Activated CD4-positive, alpha-beta T cell treated with anti-CD3 and anti-CD28 coated beads, Interleukin-2, amount 10 ng/mL, durations not matched to agents 7 days and 5 days (primary cell): ENCODE measurements at regions not wholly inside any gene's neighbourhood (a gene's known extent, or its start where the extent isn't known, plus 50 kb on each side); places are given as distances from the start of the nearest gene placed in this dataset.
"Not testable (repeated sequence)": the region's sequence is repeated elsewhere in the genome, so short reads cannot be mapped to it uniquely, and the experiment has no call there.

Experiments used
- CTCF ChIA-PET: fragments of 350-600 bp; sonication (Branson Sonifier 250); formaldehyde crosslinking; loops from one replicate; lab custom pipeline; 2021; ENCODE audit warnings: antibody characterized with exemption; lab: Charles Lee
- POLR2A ChIA-PET: fragments of 350-600 bp; sonication (Branson Sonifier 250); formaldehyde crosslinking; loops from one replicate; lab custom pipeline; 2021; ENCODE audit warnings: antibody characterized with exemption; lab: Charles Lee
- DNase-seq: peaks from one replicate; pipeline ENCODE4 v3.0.0-alpha.2; 2020
- H3K27ac Mint-ChIP-seq: one replicate; pipeline ENCODE4 v1.8.0; 2021; ENCODE audit warnings: mild to moderate bottlenecking, moderate library complexity, mixed read lengths
- H3K27me3 Mint-ChIP-seq: one replicate; pipeline ENCODE4 v1.8.0; 2021; ENCODE audit warnings: mixed read lengths
- H3K36me3 Mint-ChIP-seq: one replicate; pipeline ENCODE4 v1.8.0; 2021; ENCODE audit warnings: low read depth, mixed read lengths
- H3K4me1 Mint-ChIP-seq: one replicate; pipeline ENCODE4 v1.8.0; 2021; ENCODE audit warnings: mixed read lengths
- H3K4me3 Mint-ChIP-seq: one replicate; pipeline ENCODE4 v1.8.0; 2021; ENCODE audit warnings: mild to moderate bottlenecking, moderate library complexity, mixed read lengths
- H3K9me3 Mint-ChIP-seq: one replicate; pipeline ENCODE4 v1.8.0; 2021; ENCODE audit warnings: mixed read lengths

GRCh38 chr15:79769933-79770759 lies 126.7 kb downstream of the MTHFS start:
- Mint-ChIP-seq H3K27me3 (peaks cover 2% of the 10 kb centered on the region), H3K4me1 (no peaks in the 10 kb centered on the region), H3K27ac (no peak overlapping the region), H3K4me3 (no peak overlapping the region), H3K9me3 (no peaks in the 10 kb centered on the region), H3K36me3 (no peaks in the 10 kb centered on the region)
- DNase-seq, result no peak
- CTCF ChIA-PET, result no interaction called here
- POLR2A ChIA-PET, result no interaction called here

GRCh38 chr15:79773128-79773527 lies 123.7 kb downstream of the MTHFS start:
- no peak overlapping the region for H3K4me3 Mint-ChIP-seq
- CTCF ChIA-PET, result no interaction called here
- POLR2A ChIA-PET, result no interaction called here
- H3K27me3 Mint-ChIP-seq, result peaks cover 2% of the 10 kb centered on the region
- no peaks in the 10 kb centered on the region for H3K36me3 Mint-ChIP-seq
- H3K4me1 Mint-ChIP-seq, result no peaks in the 10 kb centered on the region
- no peak for DNase-seq
- no peaks in the 10 kb centered on the region for H3K9me3 Mint-ChIP-seq
- no peak overlapping the region for H3K27ac Mint-ChIP-seq

GRCh38 chr15:79775821-79776220 lies 121.0 kb downstream of the MTHFS start:
- H3K36me3 Mint-ChIP-seq, result no peaks in the 10 kb centered on the region
- no peak overlapping the region for H3K4me3 Mint-ChIP-seq
- H3K27ac Mint-ChIP-seq, result no peak overlapping the region
- peaks cover 4% of the 10 kb centered on the region for H3K4me1 Mint-ChIP-seq
- no peaks in the 10 kb centered on the region for H3K9me3 Mint-ChIP-seq
- H3K27me3 Mint-ChIP-seq, result peaks cover 2% of the 10 kb centered on the region
- POLR2A ChIA-PET, result no interaction called here
- CTCF ChIA-PET, result no interaction called here
- DNase-seq, result no peak

- CTCF ChIA-PET, result no interaction called here
- H3K4me3 Mint-ChIP-seq, result no peak overlapping the region
- no peak overlapping the region for H3K27ac Mint-ChIP-seq
- peaks cover 17% of the 10 kb centered on the region for H3K27me3 Mint-ChIP-seq
- peaks cover 12% of the 10 kb centered on the region for H3K9me3 Mint-ChIP-seq
- peaks cover 4% of the 10 kb centered on the region for H3K4me1 Mint-ChIP-seq
- no peak for DNase-seq
- POLR2A ChIA-PET, result no interaction called here
- H3K36me3 Mint-ChIP-seq, result peaks cover 9% of the 10 kb centered on the region
Measured at GRCh38 chr15:79777916-79778315, 118.9 kb downstream of the MTHFS start.

- H3K4me3 Mint-ChIP-seq, result no peak overlapping the region
- no peak overlapping the region for H3K27ac Mint-ChIP-seq
- peaks cover 4% of the 10 kb centered on the region for H3K4me1 Mint-ChIP-seq
- DNase-seq, result no peak
- POLR2A ChIA-PET, result no interaction called here
- peaks cover 16% of the 10 kb centered on the region for H3K9me3 Mint-ChIP-seq
- CTCF ChIA-PET, result interaction anchor here (0.6 kb wide), 1 partner anchor 375 kb away, joined by 3 read pairs; no protein-coding TSS in a partner anchor
- peaks cover 12% of the 10 kb centered on the region for H3K36me3 Mint-ChIP-seq
- peaks cover 21% of the 10 kb centered on the region for H3K27me3 Mint-ChIP-seq
Measured at GRCh38 chr15:79778378-79778990, 118.3 kb downstream of the MTHFS start.

- Mint-ChIP-seq H3K4me3 (no peak overlapping the region), H3K27ac (no peak overlapping the region), H3K9me3 (peaks cover 16% of the 10 kb centered on the region), H3K36me3 (peaks cover 12% of the 10 kb centered on the region), H3K27me3 (peaks cover 26% of the 10 kb centered on the region), H3K4me1 (peaks cover 4% of the 10 kb centered on the region)
- ChIA-PET CTCF (no interaction called here), POLR2A (no interaction called here)
- DNase-seq, result no peak
Measured at GRCh38 chr15:79779746-79780145, 117.1 kb downstream of the MTHFS start.

GRCh38 chr15:79782307-79782706 lies 114.5 kb downstream of the MTHFS start:
- POLR2A ChIA-PET, H3K4me1 Mint-ChIP-seq, DNase-seq, H3K27ac Mint-ChIP-seq, CTCF ChIA-PET, H3K4me3 Mint-ChIP-seq: not testable (repeated sequence)
- Mint-ChIP-seq H3K9me3 (peaks cover 16% of the 10 kb centered on the region), H3K27me3 (peaks cover 39% of the 10 kb centered on the region), H3K36me3 (peaks cover 12% of the 10 kb centered on the region)
